Endodermal cell (in vitro differentiated cells): ENCODE measurements at regions not wholly inside any gene's neighbourhood (a gene's known extent, or its start where the extent isn't known, plus 50 kb on each side); places are given as distances from the start of the nearest gene placed in this dataset.

ENCODE experiments used
- DNase-seq: peaks from one replicate; pipeline ENCODE4 v3.0.0-alpha.2; 2017
- H3K27ac ChIP-seq: 2 replicates; pipeline ENCODE4 v1.5.1; 2013; ENCODE audit warnings: mild to moderate bottlenecking, low read depth, low read length, moderate library complexity
- H3K27me3 ChIP-seq: 2 replicates; pipeline ENCODE4 v1.6.1; 2013; ENCODE audit warnings: mild to moderate bottlenecking, low read length, moderate library complexity; ENCODE audit not compliant: insufficient read depth, control insufficient read depth, poor library complexity, severe bottlenecking
- H3K36me3 ChIP-seq: 2 replicates; pipeline ENCODE4 v1.7.0; 2013; ENCODE audit warnings: mild to moderate bottlenecking, low read length, moderate library complexity; ENCODE audit not compliant: control insufficient read depth, insufficient read depth
- H3K4me1 ChIP-seq: one replicate; pipeline ENCODE4 v1.7.0; 2013; ENCODE audit warnings: low read length; ENCODE audit not compliant: control insufficient read depth, insufficient read depth
- H3K4me3 ChIP-seq: 2 replicates; pipeline ENCODE4 v1.5.1; 2013; ENCODE audit warnings: mild to moderate bottlenecking, low read length, moderate library complexity
- H3K9ac ChIP-seq: 2 replicates; pipeline ENCODE4 v1.6.1; 2013; ENCODE audit warnings: mild to moderate bottlenecking, low read length, moderate library complexity; ENCODE audit not compliant: poor library complexity, severe bottlenecking; ENCODE audit errors: extremely low read depth
- H3K9me3 ChIP-seq: 2 replicates; pipeline ENCODE4 v1.6.1; 2013; ENCODE audit warnings: mild to moderate bottlenecking, low read length, moderate library complexity; ENCODE audit not compliant: control insufficient read depth
- H3K27ac Mint-ChIP-seq: 2 replicates; pipeline ENCODE4 v1.8.0; 2020; ENCODE audit warnings: mixed read lengths
- H3K27me3 Mint-ChIP-seq: 2 replicates; pipeline ENCODE4 v1.8.0; 2021; ENCODE audit warnings: mild to moderate bottlenecking, mixed read lengths; ENCODE audit not compliant: insufficient read depth
- H3K36me3 Mint-ChIP-seq: 2 replicates; pipeline ENCODE4 v1.8.0; 2020; ENCODE audit warnings: low read depth, mixed read lengths
- H3K4me1 Mint-ChIP-seq: 2 replicates; pipeline ENCODE4 v1.8.0; 2020; ENCODE audit warnings: mixed read lengths
- H3K4me3 Mint-ChIP-seq: 2 replicates; pipeline ENCODE4 v1.8.0; 2020; ENCODE audit warnings: mild to moderate bottlenecking, moderate library complexity, mixed read lengths
- H3K9me3 Mint-ChIP-seq: 2 replicates; pipeline ENCODE4 v1.8.0; 2020; ENCODE audit warnings: mild to moderate bottlenecking, mixed read lengths
- WGBS, 2 experiments: methylation state at CpG; one replicate each; pipeline versions ENCODE4 v1.1.5 to v1.1.7; 2013; ENCODE audit warnings: missing lambda C conversion rate in 2 of 2, mixed read lengths in 1 of 2; ENCODE audit not compliant: insufficient coverage in 1 of 2, insufficient read length in 1 of 2; 5-methylcytosine and 5-hydroxymethylcytosine counted together
- TF ChIP-seq, protein P1 (sequence below): fragments of 200-600 bp; sonication (generic); conservative IDR thresholded peaks from 2 replicates; pipeline ENCODE4 v1.5.0; 2021; ENCODE audit warnings: antibody characterized with exemption, mild to moderate bottlenecking

DNA sequence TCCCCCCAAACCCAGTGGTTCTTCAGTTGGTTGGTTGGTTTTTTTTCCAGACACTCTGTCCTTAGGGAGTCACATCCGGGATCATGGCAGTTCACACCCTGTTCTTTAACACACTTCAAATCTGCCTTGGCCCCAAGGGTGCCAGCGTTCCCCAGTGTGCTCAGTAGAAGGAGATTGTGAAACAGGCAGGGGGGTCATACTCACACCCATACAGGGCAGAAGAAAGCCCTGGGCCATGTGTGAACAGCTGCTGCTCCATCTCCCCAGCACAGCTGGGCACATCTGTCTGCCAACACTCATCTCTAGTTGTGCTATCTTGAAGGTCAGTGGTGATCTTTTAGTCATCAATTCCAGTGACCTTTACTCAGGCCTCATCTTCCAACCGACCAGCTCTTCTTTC, 64.4 kb upstream of the FUT8 start:
- Mint-ChIP-seq H3K4me1 (peaks cover 5% of the 10 kb centered on the region), H3K36me3 (no peaks in the 10 kb centered on the region), H3K27ac (no peak overlapping the region), H3K9me3 (no peaks in the 10 kb centered on the region), H3K27me3 (peaks cover 1% of the 10 kb centered on the region), H3K4me3 (no peak overlapping the region)
- H3K9ac ChIP-seq, result no peak overlapping the region
- H3K4me3 ChIP-seq, result no peak overlapping the region
- H3K4me1 ChIP-seq, result no peaks in the 10 kb centered on the region
- WGBS, 2 experiments, result 75 to 88% methylated on average over 1 to 2 of the region's 3 CpGs
- TF ChIP-seq, protein P1, sequence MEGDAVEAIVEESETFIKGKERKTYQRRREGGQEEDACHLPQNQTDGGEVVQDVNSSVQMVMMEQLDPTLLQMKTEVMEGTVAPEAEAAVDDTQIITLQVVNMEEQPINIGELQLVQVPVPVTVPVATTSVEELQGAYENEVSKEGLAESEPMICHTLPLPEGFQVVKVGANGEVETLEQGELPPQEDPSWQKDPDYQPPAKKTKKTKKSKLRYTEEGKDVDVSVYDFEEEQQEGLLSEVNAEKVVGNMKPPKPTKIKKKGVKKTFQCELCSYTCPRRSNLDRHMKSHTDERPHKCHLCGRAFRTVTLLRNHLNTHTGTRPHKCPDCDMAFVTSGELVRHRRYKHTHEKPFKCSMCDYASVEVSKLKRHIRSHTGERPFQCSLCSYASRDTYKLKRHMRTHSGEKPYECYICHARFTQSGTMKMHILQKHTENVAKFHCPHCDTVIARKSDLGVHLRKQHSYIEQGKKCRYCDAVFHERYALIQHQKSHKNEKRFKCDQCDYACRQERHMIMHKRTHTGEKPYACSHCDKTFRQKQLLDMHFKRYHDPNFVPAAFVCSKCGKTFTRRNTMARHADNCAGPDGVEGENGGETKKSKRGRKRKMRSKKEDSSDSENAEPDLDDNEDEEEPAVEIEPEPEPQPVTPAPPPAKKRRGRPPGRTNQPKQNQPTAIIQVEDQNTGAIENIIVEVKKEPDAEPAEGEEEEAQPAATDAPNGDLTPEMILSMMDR, result no peak
- H3K36me3 ChIP-seq, result no peaks in the 10 kb centered on the region
- no peak for DNase-seq
- no peaks in the 10 kb centered on the region for H3K27me3 ChIP-seq
- no peak overlapping the region for H3K27ac ChIP-seq
- H3K9me3 ChIP-seq, result no peaks in the 10 kb centered on the region

DNA sequence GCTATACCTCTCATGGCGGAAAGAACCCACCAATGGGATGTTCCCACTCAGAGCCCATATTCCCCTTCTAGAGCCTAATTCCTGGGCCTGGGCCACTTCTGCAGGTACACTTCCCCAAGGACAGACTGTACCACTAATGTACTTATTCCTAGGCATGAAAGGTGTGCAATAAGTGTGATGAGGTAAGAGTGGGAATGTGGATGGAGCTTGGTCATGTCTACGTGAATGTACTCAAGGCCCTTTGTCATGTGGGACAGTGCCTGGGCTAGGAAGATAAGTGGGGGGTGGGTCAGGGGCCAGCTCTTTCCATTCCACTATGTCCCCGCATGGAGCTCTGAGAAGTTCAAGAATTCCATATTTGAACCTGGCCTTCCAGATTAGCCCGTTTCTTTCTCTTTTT, 63.4 kb upstream of the FUT8 start:
- Mint-ChIP-seq H3K36me3 (no peaks in the 10 kb centered on the region), H3K9me3 (no peaks in the 10 kb centered on the region), H3K27ac (no peak overlapping the region), H3K27me3 (peaks cover 1% of the 10 kb centered on the region), H3K4me3 (no peak overlapping the region), H3K4me1 (peaks cover 5% of the 10 kb centered on the region)
- no peak for DNase-seq
- H3K9ac ChIP-seq, result no peak overlapping the region
- no peaks in the 10 kb centered on the region for H3K36me3 ChIP-seq
- H3K27me3 ChIP-seq, result no peaks in the 10 kb centered on the region
- H3K4me3 ChIP-seq, result no peak overlapping the region
- no peaks in the 10 kb centered on the region for H3K4me1 ChIP-seq
- no peak overlapping the region for H3K27ac ChIP-seq
- no peaks in the 10 kb centered on the region for H3K9me3 ChIP-seq
- TF ChIP-seq, protein P1, result no peak
- WGBS, 2 experiments, result 92 to 97% methylated on average over 3 to 4 of the region's 4 CpGs

DNA sequence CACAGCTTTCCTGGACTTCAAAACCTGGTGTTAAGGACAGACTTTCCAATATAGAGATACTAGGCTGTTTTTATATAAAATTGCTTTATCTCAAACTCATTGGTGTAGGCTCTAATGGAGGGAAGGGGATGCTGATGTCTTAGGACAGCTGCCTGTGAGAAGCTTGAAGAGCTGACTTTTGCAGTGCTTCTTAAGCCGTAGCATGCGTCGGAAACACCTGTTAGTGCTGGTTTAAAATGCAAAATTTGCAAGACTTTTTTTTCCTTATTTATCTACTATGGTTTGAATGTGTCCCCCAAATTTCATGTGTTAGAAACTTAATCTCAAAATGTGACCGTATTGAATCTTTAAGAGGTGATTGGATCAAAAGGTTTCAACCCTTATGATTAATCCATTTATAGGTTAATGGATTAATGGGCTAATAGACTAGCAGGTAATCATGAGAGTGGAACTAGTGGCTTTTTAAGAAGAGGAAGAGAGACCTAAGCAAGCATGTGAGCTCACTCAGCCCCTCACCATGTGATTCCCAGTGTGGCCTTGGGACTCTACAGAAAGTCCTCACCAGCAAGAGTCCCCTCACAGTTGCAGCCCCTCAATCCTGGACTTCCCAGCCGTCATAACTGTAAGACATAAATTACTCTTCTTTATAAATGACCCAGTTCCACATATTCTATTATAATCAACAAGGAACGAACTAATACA, 60.9 kb upstream of the FUT8 start:
- no peaks in the 10 kb centered on the region for H3K36me3 Mint-ChIP-seq
- no peak overlapping the region for H3K27ac Mint-ChIP-seq
- Histone ChIP-seq H3K4me1 (no peaks in the 10 kb centered on the region), H3K27ac (no peak overlapping the region), H3K4me3 (no peak overlapping the region), H3K36me3 (no peaks in the 10 kb centered on the region), H3K27me3 (no peaks in the 10 kb centered on the region), H3K9me3 (no peaks in the 10 kb centered on the region), H3K9ac (no peak overlapping the region)
- peaks cover 1% of the 10 kb centered on the region for H3K27me3 Mint-ChIP-seq
- DNase-seq, result no peak
- no peaks in the 10 kb centered on the region for H3K9me3 Mint-ChIP-seq
- no peak overlapping the region for H3K4me3 Mint-ChIP-seq
- 98 to 100% methylated on average over 3 to 6 of the region's 6 CpGs for WGBS, 2 experiments
- TF ChIP-seq, protein P1, result no peak
- H3K4me1 Mint-ChIP-seq, result peaks cover 12% of the 10 kb centered on the region
